ENCODE measurements at regions not wholly inside any gene's neighbourhood (a gene's known extent, or its start where the extent isn't known, plus 50 kb on each side); places are given as distances from the start of the nearest gene placed in this dataset.

DNA sequence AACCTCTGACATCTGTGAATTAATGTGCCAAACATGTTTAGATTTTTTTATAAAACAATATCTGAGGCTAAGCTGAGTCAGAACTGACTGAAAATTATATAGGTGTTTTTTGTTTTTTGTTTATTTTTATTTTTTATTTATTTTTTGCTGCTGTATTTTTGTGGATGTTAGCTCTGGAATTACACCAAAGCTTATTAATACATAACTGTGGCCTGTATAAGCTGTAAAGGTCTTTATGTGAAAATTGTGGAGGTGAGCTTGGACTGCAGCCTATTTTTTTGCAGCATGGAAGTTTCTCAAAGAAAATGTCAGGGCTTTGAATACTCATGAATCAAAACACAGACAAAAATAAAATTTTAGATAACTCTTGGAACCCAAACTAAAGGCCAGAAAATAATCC is 199.8 kb downstream of the CHRM3 start:
- no peaks in the 10 kb centered on the region for H3K9me3 ChIP-seq
- H3K4me1 ChIP-seq, result no peaks in the 10 kb centered on the region
- TF ChIP-seq CHD4 (IDR thresholded peaks at IDR 0.05; ENCODE audit: borderline replicate concordance), result no peak
- no peak for TF ChIP-seq RAD21 (conservative IDR thresholded peaks at IDR 0.05 in 1 of 2, IDR thresholded peaks at IDR 0.05 in 1 of 2)
- no peak for TF ChIP-seq CEBPB (IDR thresholded peaks at IDR 0.05)
- TF ChIP-seq, protein P1, sequence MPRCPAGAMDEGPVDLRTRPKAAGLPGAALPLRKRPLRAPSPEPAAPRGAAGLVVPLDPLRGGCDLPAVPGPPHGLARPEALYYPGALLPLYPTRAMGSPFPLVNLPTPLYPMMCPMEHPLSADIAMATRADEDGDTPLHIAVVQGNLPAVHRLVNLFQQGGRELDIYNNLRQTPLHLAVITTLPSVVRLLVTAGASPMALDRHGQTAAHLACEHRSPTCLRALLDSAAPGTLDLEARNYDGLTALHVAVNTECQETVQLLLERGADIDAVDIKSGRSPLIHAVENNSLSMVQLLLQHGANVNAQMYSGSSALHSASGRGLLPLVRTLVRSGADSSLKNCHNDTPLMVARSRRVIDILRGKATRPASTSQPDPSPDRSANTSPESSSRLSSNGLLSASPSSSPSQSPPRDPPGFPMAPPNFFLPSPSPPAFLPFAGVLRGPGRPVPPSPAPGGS (IDR thresholded peaks at IDR 0.05), result no peak
- no peak for TF ChIP-seq FOSB (CRISPR knock-in tag; IDR thresholded peaks at IDR 0.05)
- no peak for TF ChIP-seq POLR2A (IDR thresholded peaks at IDR 0.05; ENCODE audit: low read length)
- no peak for TF ChIP-seq ZSCAN20 (CRISPR knock-in tag; IDR thresholded peaks at IDR 0.05)
- TF ChIP-seq, protein P2, sequence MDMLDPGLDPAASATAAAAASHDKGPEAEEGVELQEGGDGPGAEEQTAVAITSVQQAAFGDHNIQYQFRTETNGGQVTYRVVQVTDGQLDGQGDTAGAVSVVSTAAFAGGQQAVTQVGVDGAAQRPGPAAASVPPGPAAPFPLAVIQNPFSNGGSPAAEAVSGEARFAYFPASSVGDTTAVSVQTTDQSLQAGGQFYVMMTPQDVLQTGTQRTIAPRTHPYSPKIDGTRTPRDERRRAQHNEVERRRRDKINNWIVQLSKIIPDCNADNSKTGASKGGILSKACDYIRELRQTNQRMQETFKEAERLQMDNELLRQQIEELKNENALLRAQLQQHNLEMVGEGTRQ (IDR thresholded peaks at IDR 0.05), result no peak
- no peak for TF ChIP-seq SMC3 (IDR thresholded peaks at IDR 0.05)
- no peak for TF ChIP-seq GATA3 (IDR thresholded peaks at IDR 0.05; ENCODE audit: borderline replicate concordance)
- no peak for TF ChIP-seq POLR2AphosphoS2 (conservative IDR thresholded peaks at IDR 0.05; ENCODE audit: low read length)
- no peak for TF ChIP-seq ZNF302 (CRISPR knock-in tag; IDR thresholded peaks at IDR 0.05)
- no peak for TF ChIP-seq CBX2 (IDR thresholded peaks at IDR 0.05; ENCODE audit: borderline replicate concordance, low read depth)
- no peak for TF ChIP-seq HEYL (CRISPR knock-in tag; IDR thresholded peaks at IDR 0.05)
- ChIA-PET CTCF (no interaction called here), POLR2A (no interaction called here)
- no peak overlapping the region for H3K4me3 ChIP-seq
- ATAC-seq, result no peak
- no peak overlapping the region for H3K27ac ChIP-seq
- DNase-seq (ENCODE audit: low read depth in 1 of 2, low spot score in 1 of 2), result no peak
- FAIRE-seq, result no peak
- no peak overlapping the region for H3K4me2 ChIP-seq

DNA sequence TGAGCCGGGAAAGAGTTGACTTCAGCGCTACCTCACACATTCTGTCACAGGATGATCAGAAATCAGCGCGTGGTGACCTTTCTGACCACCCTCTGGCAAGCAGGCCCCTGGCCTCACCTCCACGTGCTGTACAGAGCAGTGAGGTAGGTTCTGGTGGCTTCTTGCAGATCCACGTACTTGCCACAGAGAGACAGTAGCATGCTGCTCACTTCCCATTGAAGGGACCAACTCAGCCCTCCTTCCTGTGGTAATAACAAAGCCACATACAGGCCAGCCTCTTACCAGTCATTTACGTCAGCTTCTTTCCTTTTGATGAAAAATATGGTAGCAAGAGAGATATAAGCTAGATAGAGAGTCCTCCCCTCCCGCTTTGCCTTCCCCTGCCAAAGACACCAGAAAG is 200.7 kb downstream of the CHRM3 start:
- ATAC-seq, result no peak

More for the DNA sequence above, 200.7 kb downstream of the CHRM3 start:
- Histone ChIP-seq H3K4me2 (no peak overlapping the region), H3K4me3 (no peak overlapping the region), H3K9me3 (no peaks in the 10 kb centered on the region), H3K4me1 (no peaks in the 10 kb centered on the region), H3K27ac (no peak overlapping the region)
- ChIA-PET CTCF (no interaction called here), POLR2A (no interaction called here)
- TF ChIP-seq ZFP36 (IDR thresholded peaks at IDR 0.05; ENCODE audit: borderline replicate concordance, partially characterized antibody) (no peak), HOXB13 (CRISPR knock-in tag; IDR thresholded peaks at IDR 0.05; ENCODE audit: low read depth) (no peak), SMC3 (IDR thresholded peaks at IDR 0.05) (no peak), HEYL (CRISPR knock-in tag; IDR thresholded peaks at IDR 0.05) (no peak), PHF8 (IDR thresholded peaks at IDR 0.05; ENCODE audit: borderline replicate concordance, low read depth) (no peak), CHD2 (IDR thresholded peaks at IDR 0.05; ENCODE audit: low read length, partially characterized antibody) (no peak), MAZ (IDR thresholded peaks at IDR 0.05; ENCODE audit: borderline replicate concordance, low read depth, low read length) (no peak), RARB (CRISPR knock-in tag; IDR thresholded peaks at IDR 0.05) (no peak), MYC (IDR thresholded peaks at IDR 0.05; ENCODE audit: borderline replicate concordance, low read length) (no peak), CBX8 (IDR thresholded peaks at IDR 0.05) (no peak), SREBF2 (IDR thresholded peaks at IDR 0.05) (no peak), KDM5A (IDR thresholded peaks at IDR 0.05) (no peak), HOXB5 (CRISPR knock-in tag; IDR thresholded peaks at IDR 0.05) (no peak), EHMT2 (IDR thresholded peaks at IDR 0.05; ENCODE audit: low read depth) (no peak), GATA3 (IDR thresholded peaks at IDR 0.05; ENCODE audit: borderline replicate concordance) (no peak), NFE2L2 (conservative IDR thresholded peaks at IDR 0.05; ENCODE audit: low read length) (no peak)
- TF ChIP-seq, protein P3, sequence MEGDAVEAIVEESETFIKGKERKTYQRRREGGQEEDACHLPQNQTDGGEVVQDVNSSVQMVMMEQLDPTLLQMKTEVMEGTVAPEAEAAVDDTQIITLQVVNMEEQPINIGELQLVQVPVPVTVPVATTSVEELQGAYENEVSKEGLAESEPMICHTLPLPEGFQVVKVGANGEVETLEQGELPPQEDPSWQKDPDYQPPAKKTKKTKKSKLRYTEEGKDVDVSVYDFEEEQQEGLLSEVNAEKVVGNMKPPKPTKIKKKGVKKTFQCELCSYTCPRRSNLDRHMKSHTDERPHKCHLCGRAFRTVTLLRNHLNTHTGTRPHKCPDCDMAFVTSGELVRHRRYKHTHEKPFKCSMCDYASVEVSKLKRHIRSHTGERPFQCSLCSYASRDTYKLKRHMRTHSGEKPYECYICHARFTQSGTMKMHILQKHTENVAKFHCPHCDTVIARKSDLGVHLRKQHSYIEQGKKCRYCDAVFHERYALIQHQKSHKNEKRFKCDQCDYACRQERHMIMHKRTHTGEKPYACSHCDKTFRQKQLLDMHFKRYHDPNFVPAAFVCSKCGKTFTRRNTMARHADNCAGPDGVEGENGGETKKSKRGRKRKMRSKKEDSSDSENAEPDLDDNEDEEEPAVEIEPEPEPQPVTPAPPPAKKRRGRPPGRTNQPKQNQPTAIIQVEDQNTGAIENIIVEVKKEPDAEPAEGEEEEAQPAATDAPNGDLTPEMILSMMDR (IDR thresholded peaks at IDR 0.05), result no peak
- TF ChIP-seq, protein P4, sequence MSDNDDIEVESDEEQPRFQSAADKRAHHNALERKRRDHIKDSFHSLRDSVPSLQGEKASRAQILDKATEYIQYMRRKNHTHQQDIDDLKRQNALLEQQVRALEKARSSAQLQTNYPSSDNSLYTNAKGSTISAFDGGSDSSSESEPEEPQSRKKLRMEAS (IDR thresholded peaks at IDR 0.05), result no peak
- TF ChIP-seq, protein P5, sequence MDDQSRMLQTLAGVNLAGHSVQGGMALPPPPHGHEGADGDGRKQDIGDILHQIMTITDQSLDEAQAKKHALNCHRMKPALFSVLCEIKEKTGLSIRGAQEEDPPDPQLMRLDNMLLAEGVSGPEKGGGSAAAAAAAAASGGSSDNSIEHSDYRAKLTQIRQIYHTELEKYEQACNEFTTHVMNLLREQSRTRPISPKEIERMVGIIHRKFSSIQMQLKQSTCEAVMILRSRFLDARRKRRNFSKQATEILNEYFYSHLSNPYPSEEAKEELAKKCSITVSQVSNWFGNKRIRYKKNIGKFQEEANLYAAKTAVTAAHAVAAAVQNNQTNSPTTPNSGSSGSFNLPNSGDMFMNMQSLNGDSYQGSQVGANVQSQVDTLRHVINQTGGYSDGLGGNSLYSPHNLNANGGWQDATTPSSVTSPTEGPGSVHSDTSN (IDR thresholded peaks at IDR 0.05), result no peak
- 28% methylated on average over 8 of the region's 8 CpGs for WGBS (ENCODE audit: missing lambda C conversion rate)
- no peak for FAIRE-seq
- DNase-seq (ENCODE audit: low read depth in 1 of 2, low spot score in 1 of 2), result no peak

Data from A549 (cell line).